WTC11 (cell line): ENCODE measurements at regions not wholly inside any gene's neighbourhood (a gene's known extent, or its start where the extent isn't known, plus 50 kb on each side); places are given as distances from the start of the nearest gene placed in this dataset.

ENCODE experiments used
- ETV6 ChIP-seq: sonication (generic); formaldehyde crosslinking; IDR thresholded peaks from 2 replicates; pipeline ENCODE4 v1.8.1; 2022; ENCODE audit warnings: mild to moderate bottlenecking, missing genetic modification reagents
- NR2C2 ChIP-seq: sonication (generic); formaldehyde crosslinking; IDR thresholded peaks from 2 replicates; pipeline ENCODE4 v1.8.0; 2022; ENCODE audit warnings: mild to moderate bottlenecking, missing genetic modification reagents
- TF ChIP-seq, protein P1 (sequence below): sonication (generic); formaldehyde crosslinking; IDR thresholded peaks from 2 replicates; pipeline ENCODE4 v1.8.0; 2022; ENCODE audit warnings: mild to moderate bottlenecking, missing genetic modification reagents
- TF ChIP-seq, protein P2 (sequence below): fragments of 200-600 bp; IDR thresholded peaks from 2 replicates; pipeline ENCODE4 v1.8.0; 2022; ENCODE audit warnings: antibody characterized with exemption
- TF ChIP-seq, protein P3 (sequence below): sonication (generic); formaldehyde crosslinking; IDR thresholded peaks from 2 replicates; pipeline ENCODE4 v1.8.1; 2022; ENCODE audit warnings: mild to moderate bottlenecking, missing genetic modification reagents, moderate library complexity, borderline replicate concordance

DNA sequence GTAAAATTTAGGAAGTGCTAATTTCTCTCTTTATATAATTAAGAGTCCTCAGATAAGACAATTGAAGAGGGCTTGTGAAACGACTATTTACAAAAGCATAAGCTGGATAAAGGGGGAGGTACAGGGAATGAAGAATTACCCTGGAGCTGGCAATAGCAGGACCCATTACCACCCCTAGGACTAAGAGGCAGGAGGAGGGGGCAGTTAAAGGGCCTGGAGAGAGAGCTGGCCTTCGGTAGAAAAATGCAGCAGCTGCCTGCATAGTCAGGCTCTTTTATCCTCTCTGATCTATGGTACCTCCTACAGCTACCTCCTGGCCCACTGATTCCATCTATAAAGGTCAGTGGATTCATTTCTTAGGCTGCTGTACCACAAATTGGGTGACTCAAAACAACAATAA, 57.7 kb upstream of the TRPC3 start:
- no peak for TF ChIP-seq ETV6
- TF ChIP-seq NR2C2 (CRISPR knock-in tag) = no peak
- TF ChIP-seq, protein P1, sequence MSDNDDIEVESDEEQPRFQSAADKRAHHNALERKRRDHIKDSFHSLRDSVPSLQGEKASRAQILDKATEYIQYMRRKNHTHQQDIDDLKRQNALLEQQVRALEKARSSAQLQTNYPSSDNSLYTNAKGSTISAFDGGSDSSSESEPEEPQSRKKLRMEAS (CRISPR knock-in tag) = no peak
- TF ChIP-seq, protein P2, sequence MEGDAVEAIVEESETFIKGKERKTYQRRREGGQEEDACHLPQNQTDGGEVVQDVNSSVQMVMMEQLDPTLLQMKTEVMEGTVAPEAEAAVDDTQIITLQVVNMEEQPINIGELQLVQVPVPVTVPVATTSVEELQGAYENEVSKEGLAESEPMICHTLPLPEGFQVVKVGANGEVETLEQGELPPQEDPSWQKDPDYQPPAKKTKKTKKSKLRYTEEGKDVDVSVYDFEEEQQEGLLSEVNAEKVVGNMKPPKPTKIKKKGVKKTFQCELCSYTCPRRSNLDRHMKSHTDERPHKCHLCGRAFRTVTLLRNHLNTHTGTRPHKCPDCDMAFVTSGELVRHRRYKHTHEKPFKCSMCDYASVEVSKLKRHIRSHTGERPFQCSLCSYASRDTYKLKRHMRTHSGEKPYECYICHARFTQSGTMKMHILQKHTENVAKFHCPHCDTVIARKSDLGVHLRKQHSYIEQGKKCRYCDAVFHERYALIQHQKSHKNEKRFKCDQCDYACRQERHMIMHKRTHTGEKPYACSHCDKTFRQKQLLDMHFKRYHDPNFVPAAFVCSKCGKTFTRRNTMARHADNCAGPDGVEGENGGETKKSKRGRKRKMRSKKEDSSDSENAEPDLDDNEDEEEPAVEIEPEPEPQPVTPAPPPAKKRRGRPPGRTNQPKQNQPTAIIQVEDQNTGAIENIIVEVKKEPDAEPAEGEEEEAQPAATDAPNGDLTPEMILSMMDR = no peak
- TF ChIP-seq, protein P3, sequence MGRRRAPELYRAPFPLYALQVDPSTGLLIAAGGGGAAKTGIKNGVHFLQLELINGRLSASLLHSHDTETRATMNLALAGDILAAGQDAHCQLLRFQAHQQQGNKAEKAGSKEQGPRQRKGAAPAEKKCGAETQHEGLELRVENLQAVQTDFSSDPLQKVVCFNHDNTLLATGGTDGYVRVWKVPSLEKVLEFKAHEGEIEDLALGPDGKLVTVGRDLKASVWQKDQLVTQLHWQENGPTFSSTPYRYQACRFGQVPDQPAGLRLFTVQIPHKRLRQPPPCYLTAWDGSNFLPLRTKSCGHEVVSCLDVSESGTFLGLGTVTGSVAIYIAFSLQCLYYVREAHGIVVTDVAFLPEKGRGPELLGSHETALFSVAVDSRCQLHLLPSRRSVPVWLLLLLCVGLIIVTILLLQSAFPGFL (CRISPR knock-in tag) = no peak
